T-helper 17 cell (primary cell): ENCODE measurements at regions not wholly inside any gene's neighbourhood (a gene's known extent, or its start where the extent isn't known, plus 50 kb on each side); places are given as distances from the start of the nearest gene placed in this dataset.

Source experiments
- ATAC-seq: fragments of 150-1000 bp; cut with Tn5 transposase; 2 replicates; pipeline ENCODE4 v1.10.0; 2021; ENCODE audit warnings: mild to moderate bottlenecking, moderate library complexity
- DNase-seq, 3 donors: peaks; one replicate each; pipeline versions ENCODE4 v3.0.0 to v3.0.0-alpha.2; 2020 to 2021
- H3K9me3 ChIP-seq: one replicate; pipeline ENCODE4 v1.7.0; 2013; ENCODE audit warnings: low read length, mild to moderate bottlenecking; ENCODE audit not compliant: control insufficient read depth, poor library complexity, severe bottlenecking
- H3K27ac Mint-ChIP-seq: one replicate; pipeline ENCODE4 v1.8.0; 2022; ENCODE audit warnings: mild to moderate bottlenecking, moderate library complexity, mixed read lengths
- H3K27me3 Mint-ChIP-seq: one replicate; pipeline ENCODE4 v1.8.0; 2022; ENCODE audit warnings: mixed read lengths
- H3K36me3 Mint-ChIP-seq: one replicate; pipeline ENCODE4 v1.8.0; 2022; ENCODE audit warnings: low read depth, mixed read lengths
- H3K4me1 Mint-ChIP-seq: one replicate; pipeline ENCODE4 v1.8.0; 2022; ENCODE audit warnings: mild to moderate bottlenecking, mixed read lengths
- H3K4me3 Mint-ChIP-seq: one replicate; pipeline ENCODE4 v1.8.0; 2022; ENCODE audit warnings: mild to moderate bottlenecking, moderate library complexity, mixed read lengths

- no peak overlapping the region for H3K27ac Mint-ChIP-seq
- peaks cover 6% of the 10 kb centered on the region for H3K4me1 Mint-ChIP-seq
- no peaks in the 10 kb centered on the region for H3K36me3 Mint-ChIP-seq
- H3K27me3 Mint-ChIP-seq: peaks cover 59% of the 10 kb centered on the region
- ATAC-seq (no peak), DNase-seq (no peak)
- H3K4me3 Mint-ChIP-seq: no peak overlapping the region
- H3K9me3 ChIP-seq: no peaks in the 10 kb centered on the region
Observed at GRCh38 chr15:88403351-88403791, 63.8 kb downstream of the MRPL46 start.

DNA sequence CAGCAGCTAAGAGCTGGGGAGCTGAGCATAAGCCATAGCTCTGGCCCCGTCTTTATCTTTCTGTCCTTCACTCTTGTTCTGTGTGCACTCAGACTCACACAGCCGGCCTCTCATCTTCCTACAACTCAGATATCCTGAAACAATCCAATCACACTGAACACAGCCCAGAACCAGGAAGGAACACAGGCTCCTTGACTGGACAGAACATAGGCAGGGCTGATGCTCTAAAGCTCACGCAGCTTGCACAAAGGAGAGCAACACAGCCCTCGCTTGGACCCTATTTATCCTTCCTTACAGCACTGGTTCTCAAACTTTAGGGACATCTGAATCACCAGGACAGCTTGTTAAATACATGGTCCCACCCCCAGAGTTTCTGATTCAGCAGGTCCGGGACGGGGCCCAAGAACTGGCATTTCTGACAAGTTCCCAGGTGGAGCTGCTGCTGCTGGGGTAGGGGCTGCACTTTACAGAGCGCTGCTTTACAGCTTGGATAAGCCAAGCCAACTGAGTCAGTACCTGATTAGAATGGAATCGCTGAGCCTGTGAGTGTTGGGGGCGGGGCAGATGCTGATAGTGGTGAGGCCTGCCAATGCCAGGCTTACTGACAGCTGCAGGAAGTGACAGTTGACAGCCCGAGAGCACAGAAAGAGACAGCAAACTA lies 65.1 kb downstream of the MRPL46 start:
- DNase-seq: no peak
- H3K36me3 Mint-ChIP-seq: no peaks in the 10 kb centered on the region
- H3K27ac Mint-ChIP-seq: peak overlapping the region; percentile 6
- peaks cover 65% of the 10 kb centered on the region for H3K27me3 Mint-ChIP-seq
- no peak for ATAC-seq
- H3K4me1 Mint-ChIP-seq: peaks cover 6% of the 10 kb centered on the region
- no peak overlapping the region for H3K4me3 Mint-ChIP-seq
- no peaks in the 10 kb centered on the region for H3K9me3 ChIP-seq

DNA sequence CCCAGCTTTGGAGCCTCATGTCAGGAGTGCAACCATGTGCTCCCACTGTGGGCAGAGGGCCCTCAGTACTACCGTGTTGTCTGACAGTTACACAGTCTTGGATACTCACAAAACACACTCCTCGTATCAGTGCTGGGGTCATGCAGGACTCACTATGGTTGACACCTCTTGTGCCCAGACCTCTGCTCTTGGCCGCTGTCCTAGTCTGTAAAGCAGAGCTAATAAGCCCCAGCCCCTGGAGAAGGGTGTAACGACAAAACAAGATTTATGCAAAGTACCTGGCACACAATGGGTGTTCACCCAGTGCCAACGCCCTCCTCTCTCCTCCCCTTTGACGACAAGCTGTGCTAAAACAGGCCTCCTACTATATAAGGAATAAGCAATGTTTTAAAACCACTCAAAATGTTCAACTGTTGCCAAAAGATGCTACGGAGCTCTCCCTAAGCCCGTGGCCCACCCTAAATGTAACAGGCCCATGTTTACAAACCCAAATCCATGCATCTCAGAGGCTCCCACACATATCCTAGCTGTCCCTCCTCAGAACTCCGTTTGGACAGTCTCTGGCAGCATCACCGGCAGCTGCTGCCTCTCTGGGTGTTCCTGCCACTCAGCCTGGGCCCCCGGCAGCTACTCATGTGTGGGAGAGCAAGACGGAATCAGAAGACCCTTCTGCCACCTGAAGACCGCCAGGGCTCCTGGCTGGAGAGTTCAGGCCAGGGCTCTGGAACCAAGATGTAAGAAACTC lies 65.8 kb downstream of the MRPL46 start:
- Mint-ChIP-seq H3K27me3 (peaks cover 68% of the 10 kb centered on the region), H3K27ac (peak overlapping the region; percentile 6), H3K4me1 (peaks cover 6% of the 10 kb centered on the region), H3K36me3 (no peaks in the 10 kb centered on the region), H3K4me3 (no peak overlapping the region)
- DNase-seq (no peak), ATAC-seq (no peak)
- H3K9me3 ChIP-seq: no peaks in the 10 kb centered on the region

DNA sequence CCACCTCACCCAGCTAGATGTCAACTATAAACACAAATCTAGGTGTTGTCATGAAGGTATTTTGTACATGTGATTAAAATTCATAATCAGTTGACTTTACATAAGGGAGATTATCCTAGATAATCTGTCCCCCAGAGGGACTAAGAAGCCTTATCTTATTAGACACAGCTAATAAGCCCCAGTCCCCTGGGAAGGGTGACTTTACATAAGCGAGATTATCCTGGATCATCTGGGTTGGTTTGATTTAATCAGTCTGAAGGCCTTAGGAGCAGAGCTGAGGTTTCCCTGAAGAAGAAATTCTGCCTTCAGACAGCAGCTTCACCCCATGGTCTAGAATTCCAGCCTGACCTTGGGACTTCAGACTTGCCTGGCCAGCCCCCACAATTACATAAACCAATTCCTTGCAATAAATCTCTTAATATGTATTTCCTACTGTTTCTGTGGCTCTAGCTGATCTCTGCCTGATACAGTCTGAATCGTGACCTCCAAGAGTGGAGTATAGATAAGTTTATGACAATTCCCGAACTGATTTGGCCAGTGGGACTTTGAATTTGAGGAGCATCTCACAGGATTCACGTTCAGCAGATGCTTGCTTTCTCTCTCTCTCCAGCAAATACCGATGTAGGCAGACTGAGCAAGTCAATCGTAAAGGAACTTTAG lies 66.5 kb downstream of the MRPL46 start:
- ATAC-seq (no peak), DNase-seq (no peak)
- Mint-ChIP-seq H3K4me3 (no peak overlapping the region), H3K4me1 (peaks cover 9% of the 10 kb centered on the region), H3K27ac (no peak overlapping the region), H3K27me3 (peaks cover 74% of the 10 kb centered on the region), H3K36me3 (no peaks in the 10 kb centered on the region)
- no peaks in the 10 kb centered on the region for H3K9me3 ChIP-seq

DNA sequence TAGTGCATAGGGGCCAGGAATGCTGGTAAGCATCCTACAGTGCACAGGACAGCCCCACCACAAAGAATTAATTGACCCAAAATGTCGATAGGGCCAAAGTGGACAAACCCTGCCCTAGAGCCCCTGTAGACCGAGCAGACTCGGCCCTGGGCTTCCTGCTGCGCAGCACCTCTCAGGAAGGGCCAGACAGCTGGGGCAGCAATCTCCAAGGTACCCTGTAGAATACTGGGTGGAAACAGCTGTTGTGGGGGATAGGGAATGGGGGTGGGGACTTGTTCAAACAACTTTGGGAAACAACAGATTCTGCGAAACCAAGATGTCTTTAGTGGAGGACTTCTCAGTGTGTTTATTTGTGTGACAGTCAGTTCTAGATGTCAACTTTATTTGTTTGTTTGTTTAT lies 67.1 kb downstream of the MRPL46 start:
- DNase-seq (no peak), ATAC-seq (no peak)
- Mint-ChIP-seq H3K36me3 (no peaks in the 10 kb centered on the region), H3K27ac (no peak overlapping the region), H3K4me3 (no peak overlapping the region), H3K4me1 (peaks cover 9% of the 10 kb centered on the region), H3K27me3 (peaks cover 76% of the 10 kb centered on the region)
- no peaks in the 10 kb centered on the region for H3K9me3 ChIP-seq

DNA sequence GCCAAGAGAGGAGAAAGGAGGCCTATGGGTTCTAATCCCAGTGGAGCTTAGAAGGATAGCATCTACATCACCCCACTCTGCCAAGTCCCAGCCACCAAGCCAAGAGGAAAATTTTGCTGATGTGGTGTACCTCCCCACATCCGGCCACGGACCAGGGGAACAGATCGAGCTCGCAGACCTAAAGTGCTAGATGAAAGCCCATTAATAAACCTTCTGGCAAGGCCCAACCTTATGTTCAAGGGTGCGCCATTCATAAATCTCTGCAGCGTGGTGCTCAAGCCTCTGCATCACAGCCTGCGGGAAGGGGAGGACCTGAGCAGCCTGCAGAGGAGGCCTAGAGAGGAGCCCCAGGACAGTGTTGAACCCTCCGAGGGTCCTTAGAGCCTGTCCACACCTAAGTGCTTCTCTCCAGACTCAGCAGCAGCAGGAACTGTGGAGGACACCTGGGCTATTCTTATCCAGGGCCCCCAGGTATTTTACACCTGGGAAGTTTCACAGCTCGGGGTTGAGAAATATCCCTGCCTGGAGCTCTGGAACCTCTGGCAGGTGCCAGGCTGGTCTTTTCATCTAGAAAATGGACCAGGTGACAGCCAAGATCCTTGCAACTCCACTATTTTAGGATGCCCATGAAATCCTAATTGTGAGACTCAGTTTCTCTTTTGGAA lies 68.0 kb downstream of the MRPL46 start:
- peaks cover 76% of the 10 kb centered on the region for H3K27me3 Mint-ChIP-seq
- H3K9me3 ChIP-seq: no peaks in the 10 kb centered on the region
- no peak overlapping the region for H3K27ac Mint-ChIP-seq
- peaks cover 9% of the 10 kb centered on the region for H3K4me1 Mint-ChIP-seq
- ATAC-seq (no peak), DNase-seq (no peak)
- no peaks in the 10 kb centered on the region for H3K36me3 Mint-ChIP-seq
- no peak overlapping the region for H3K4me3 Mint-ChIP-seq

DNA sequence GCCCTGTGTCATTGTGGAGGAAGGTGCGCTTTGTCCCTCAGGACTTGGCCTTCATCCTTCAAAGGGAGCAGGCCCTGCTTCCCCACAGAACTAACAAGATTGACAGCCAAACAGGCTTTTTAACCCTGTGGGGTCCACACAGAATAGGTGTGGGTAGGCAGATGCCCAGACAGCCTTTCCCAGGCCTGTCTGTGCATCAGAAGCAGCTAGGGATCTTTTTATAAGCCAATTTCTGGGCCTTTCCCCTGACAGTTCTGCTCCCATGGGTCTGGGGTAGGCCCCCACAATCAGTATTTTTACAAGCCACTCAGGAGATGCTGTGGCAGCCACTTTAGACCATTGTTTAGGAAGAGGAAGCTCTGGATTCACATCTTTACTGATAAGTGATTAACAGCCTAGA lies 69.2 kb downstream of the MRPL46 start:
- peaks cover 76% of the 10 kb centered on the region for H3K27me3 Mint-ChIP-seq
- no peak for ATAC-seq
- H3K27ac Mint-ChIP-seq: no peak overlapping the region
- H3K9me3 ChIP-seq: no peaks in the 10 kb centered on the region
- peaks cover 9% of the 10 kb centered on the region for H3K4me1 Mint-ChIP-seq
- DNase-seq: no peak
- H3K36me3 Mint-ChIP-seq: no peaks in the 10 kb centered on the region
- no peak overlapping the region for H3K4me3 Mint-ChIP-seq

DNA sequence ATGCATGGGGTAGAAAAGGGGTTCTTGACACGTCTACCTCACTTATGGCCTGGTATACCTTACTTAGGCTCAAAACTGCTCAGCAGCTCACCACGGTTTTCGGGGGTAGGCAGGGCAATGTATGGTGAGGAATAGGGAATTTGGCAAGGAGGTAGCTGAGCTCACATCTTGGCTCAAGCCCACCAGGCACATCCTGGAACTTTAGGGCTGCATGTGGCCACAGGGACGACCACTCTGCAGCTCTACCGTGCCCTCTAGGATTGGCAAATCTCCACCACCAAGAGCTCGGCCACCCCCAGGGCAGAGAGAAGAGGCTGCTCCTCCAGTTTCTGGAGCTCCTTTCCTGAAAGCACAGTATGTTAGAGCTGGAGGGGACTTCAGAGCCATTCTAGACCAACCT lies 69.7 kb downstream of the MRPL46 start:
- Mint-ChIP-seq H3K27me3 (peaks cover 76% of the 10 kb centered on the region), H3K27ac (no peak overlapping the region)
- no peak for ATAC-seq

GRCh38 chr15:88395872-88396781 lies 71.1 kb downstream of the MRPL46 start:
- peaks cover 3% of the 10 kb centered on the region for H3K4me1 Mint-ChIP-seq
- DNase-seq (no peak), ATAC-seq (no peak)
- no peaks in the 10 kb centered on the region for H3K36me3 Mint-ChIP-seq
- no peak overlapping the region for H3K27ac Mint-ChIP-seq
- no peak overlapping the region for H3K4me3 Mint-ChIP-seq
- no peaks in the 10 kb centered on the region for H3K9me3 ChIP-seq
- H3K27me3 Mint-ChIP-seq: peaks cover 67% of the 10 kb centered on the region

More for the DNA sequence above, 69.7 kb downstream of the MRPL46 start:
- no peaks in the 10 kb centered on the region for H3K36me3 Mint-ChIP-seq
- H3K4me3 Mint-ChIP-seq: no peak overlapping the region
- no peaks in the 10 kb centered on the region for H3K9me3 ChIP-seq
- H3K4me1 Mint-ChIP-seq: peaks cover 8% of the 10 kb centered on the region
- no peak for DNase-seq

DNA sequence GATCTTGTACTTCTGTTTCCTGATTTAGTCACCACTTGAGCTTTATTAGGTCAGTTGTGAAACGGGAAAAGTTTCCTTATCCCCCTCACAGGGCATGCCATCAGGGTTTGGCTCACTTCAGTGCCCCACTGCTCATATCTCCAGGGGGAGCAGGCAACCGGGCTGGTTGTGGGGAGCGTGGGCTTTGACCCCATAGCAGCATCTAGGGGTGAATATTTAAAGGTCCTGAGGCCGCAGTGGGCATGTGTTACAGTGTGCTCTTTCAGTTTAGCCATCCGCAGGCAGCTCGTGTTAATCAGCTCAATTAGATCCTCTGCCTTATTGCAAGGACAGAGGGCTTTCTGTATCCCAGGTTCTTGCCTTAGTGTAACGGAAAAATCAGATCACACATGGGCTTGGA lies 71.9 kb downstream of the MRPL46 start:
- Mint-ChIP-seq H3K4me1 (peaks cover 3% of the 10 kb centered on the region), H3K27me3 (peaks cover 70% of the 10 kb centered on the region), H3K27ac (no peak overlapping the region), H3K36me3 (no peaks in the 10 kb centered on the region), H3K4me3 (no peak overlapping the region)
- no peak for ATAC-seq
- DNase-seq: no peak
- H3K9me3 ChIP-seq: no peaks in the 10 kb centered on the region

DNA sequence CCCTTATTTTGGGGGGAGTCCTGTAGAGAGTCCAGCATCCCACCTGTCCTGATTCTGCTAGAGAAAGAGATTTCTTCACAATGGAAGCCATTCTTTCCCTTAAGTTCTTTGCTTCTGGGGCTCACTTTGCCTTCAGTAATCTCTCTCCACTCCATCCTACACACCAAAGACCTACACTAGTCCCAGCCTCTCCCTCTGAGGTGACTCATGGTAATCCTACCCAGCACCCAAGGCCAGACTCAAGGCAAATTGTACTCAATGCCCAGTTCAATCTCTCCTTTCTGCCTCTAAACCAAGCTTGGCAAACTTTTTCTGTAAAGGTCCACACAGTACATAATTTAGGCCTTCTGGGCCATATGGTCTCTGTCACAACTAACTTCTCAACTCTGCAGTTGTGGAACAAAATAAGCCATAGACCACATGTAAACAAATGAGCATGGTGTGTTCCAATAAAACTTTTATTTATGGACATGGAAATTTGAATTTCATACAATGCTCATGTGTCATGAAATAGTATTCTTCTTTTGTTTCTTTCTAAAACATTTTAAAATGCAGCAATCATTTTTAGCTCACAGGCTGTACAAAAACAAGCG lies 72.5 kb downstream of the MRPL46 start:
- H3K27me3 Mint-ChIP-seq: peaks cover 67% of the 10 kb centered on the region
- no peak for ATAC-seq
- H3K4me1 Mint-ChIP-seq: peaks cover 3% of the 10 kb centered on the region

More for the DNA sequence above, 72.5 kb downstream of the MRPL46 start:
- DNase-seq: no peak
- H3K36me3 Mint-ChIP-seq: no peaks in the 10 kb centered on the region
- no peaks in the 10 kb centered on the region for H3K9me3 ChIP-seq
- H3K4me3 Mint-ChIP-seq: no peak overlapping the region
- H3K27ac Mint-ChIP-seq: no peak overlapping the region
